SU-DHL-6 (cell line): ENCODE measurements at regions not wholly inside any gene's neighbourhood (a gene's known extent, or its start where the extent isn't known, plus 50 kb on each side); places are given as distances from the start of the nearest gene placed in this dataset.

Source experiments
- CTCF ChIP-seq: fragments of 200-600 bp; sonication (generic); IDR thresholded peaks from one replicate; pipeline ENCODE4 v1.5.1; 2017; ENCODE audit warnings: antibody characterized with exemption, mild to moderate bottlenecking, low read length, moderate library complexity; ENCODE audit not compliant: insufficient read depth, poor library complexity, severe bottlenecking
- EZH2phosphoT487 ChIP-seq: fragments of 200-600 bp; sonication (generic), shearing (Covaris generic); conservative IDR thresholded peaks from 2 replicates; pipeline ENCODE4 v1.6.1; 2018; ENCODE audit warnings: mild to moderate bottlenecking, antibody characterized with exemption, low read length, moderate library complexity, mixed read lengths

GRCh38 chr6:80586242-80586641, 479.8 kb downstream of the BCKDHB start:
- no peak for TF ChIP-seq CTCF
- TF ChIP-seq EZH2phosphoT487, result no peak
